ENCODE measurements at regions not wholly inside any gene's neighbourhood (a gene's known extent, or its start where the extent isn't known, plus 50 kb on each side); places are given as distances from the start of the nearest gene placed in this dataset.

GRCh38 chr9:79129865-79130480 lies 441.8 kb upstream of the TLE4 start:
- POLR2A ChIA-PET, result no interaction called here
- no peak overlapping the region for H3K27ac ChIP-seq (ENCODE audit: low read depth, low read length)

GRCh38 chr9:79131246-79131774 lies 440.5 kb upstream of the TLE4 start:
- Histone ChIP-seq H3K27ac (ENCODE audit: low read depth, low read length) (no peak overlapping the region), H3K4me3 (ENCODE audit: low read depth, low read length) (no peak overlapping the region), H3K9me3 (ENCODE audit: control insufficient read depth, insufficient read depth, low read length) (no peaks in the 10 kb centered on the region), H3K27me3 (ENCODE audit: control insufficient read depth, insufficient read depth, low read length) (no peaks in the 10 kb centered on the region)
- CTCF ChIA-PET, result interaction anchor here (0.5 to 3.4 kb wide), 7 partner anchors 102 to 765 kb away, joined by 3 to 25 read pairs (median 5); no protein-coding TSS in a partner anchor
- POLR2A ChIA-PET, result interaction anchor here (0.6 kb wide), 1 partner anchor 955 kb away, joined by 4 read pairs; no protein-coding TSS in a partner anchor
- no peak for TF ChIP-seq CTCF (IDR thresholded peaks at IDR 0.05; ENCODE audit: low read depth, low read length)
- no peak for DNase-seq (ENCODE audit: low read depth, low spot score)

More at GRCh38 chr9:79129865-79130480, 441.8 kb upstream of the TLE4 start:
- peak; percentile 20 for DNase-seq (ENCODE audit: low read depth, low spot score)
- CTCF ChIA-PET, result interaction anchor here (0.5 to 3.4 kb wide), 46 partner anchors 9 to 691 kb away, joined by 3 to 26 read pairs (median 4); partner anchors contain the start of gene TLE4
- Histone ChIP-seq H3K4me3 (ENCODE audit: low read depth, low read length) (no peak overlapping the region), H3K27me3 (ENCODE audit: control insufficient read depth, insufficient read depth, low read length) (no peaks in the 10 kb centered on the region), H3K9me3 (ENCODE audit: control insufficient read depth, insufficient read depth, low read length) (no peaks in the 10 kb centered on the region)
- TF ChIP-seq CTCF (IDR thresholded peaks at IDR 0.05; ENCODE audit: low read depth, low read length), result peak; percentile 98

GRCh38 chr9:79131824-79132377 lies 439.9 kb upstream of the TLE4 start:
- H3K27ac ChIP-seq (ENCODE audit: low read depth, low read length), result no peak overlapping the region
- H3K27me3 ChIP-seq (ENCODE audit: control insufficient read depth, insufficient read depth, low read length), result no peaks in the 10 kb centered on the region
- DNase-seq (ENCODE audit: low read depth, low spot score), result no peak
- ChIA-PET CTCF (interaction anchor here (0.5 to 3.4 kb wide), 6 partner anchors 102 to 766 kb away, joined by 3 to 25 read pairs (median 6); no protein-coding TSS in a partner anchor), POLR2A (interaction anchor here (0.6 kb wide), 1 partner anchor 955 kb away, joined by 4 read pairs; no protein-coding TSS in a partner anchor)
- no peaks in the 10 kb centered on the region for H3K9me3 ChIP-seq (ENCODE audit: control insufficient read depth, insufficient read depth, low read length)
- H3K4me3 ChIP-seq (ENCODE audit: low read depth, low read length), result no peak overlapping the region
- no peak for TF ChIP-seq CTCF (IDR thresholded peaks at IDR 0.05; ENCODE audit: low read depth, low read length)

- no peak overlapping the region for H3K27ac ChIP-seq (ENCODE audit: low read depth, low read length)
- H3K9me3 ChIP-seq (ENCODE audit: control insufficient read depth, insufficient read depth, low read length), result no peaks in the 10 kb centered on the region
- no peak overlapping the region for H3K4me3 ChIP-seq (ENCODE audit: low read depth, low read length)
- no peak for DNase-seq (ENCODE audit: low read depth, low spot score)
- no peaks in the 10 kb centered on the region for H3K27me3 ChIP-seq (ENCODE audit: control insufficient read depth, insufficient read depth, low read length)
- POLR2A ChIA-PET, result no interaction called here
- CTCF ChIA-PET, result interaction anchor here (1.0 kb wide), 1 partner anchor 18 kb away, joined by 3 read pairs; no protein-coding TSS in a partner anchor
- TF ChIP-seq CTCF (IDR thresholded peaks at IDR 0.05; ENCODE audit: low read depth, low read length), result peak; percentile 30; the same call in 1 of the 2 replicates
These were observed 437.1 kb upstream of the TLE4 start for GRCh38 chr9:79134654-79135053.
